Mucosa of stomach (tissue), 1 donor: ENCODE measurements at regions not wholly inside any gene's neighbourhood (a gene's known extent, or its start where the extent isn't known, plus 50 kb on each side); places are given as distances from the start of the nearest gene placed in this dataset.

Experiments used
- H3K27me3 ChIP-seq: one replicate; pipeline ENCODE4 v1.7.0; 2013; ENCODE audit warnings: mild to moderate bottlenecking, low read length; ENCODE audit not compliant: control insufficient read depth, insufficient read depth
- H3K36me3 ChIP-seq: one replicate; pipeline ENCODE4 v1.7.0; 2013; ENCODE audit warnings: low read length; ENCODE audit not compliant: control insufficient read depth, insufficient read depth
- H3K4me1 ChIP-seq: one replicate; pipeline ENCODE4 v1.7.0; 2013; ENCODE audit warnings: mild to moderate bottlenecking, low read length; ENCODE audit not compliant: control insufficient read depth, insufficient read depth
- H3K4me3 ChIP-seq: one replicate; pipeline ENCODE4 v1.7.0; 2013; ENCODE audit warnings: low read length
- H3K9ac ChIP-seq: one replicate; pipeline ENCODE4 v1.7.0; 2013; ENCODE audit warnings: mild to moderate bottlenecking, low read length, moderate library complexity
- H3K9me3 ChIP-seq: one replicate; pipeline ENCODE4 v1.7.0; 2013; ENCODE audit warnings: mild to moderate bottlenecking, low read length, moderate library complexity; ENCODE audit not compliant: control insufficient read depth
- donor health status: Pancreatic carcinoma.

DNA sequence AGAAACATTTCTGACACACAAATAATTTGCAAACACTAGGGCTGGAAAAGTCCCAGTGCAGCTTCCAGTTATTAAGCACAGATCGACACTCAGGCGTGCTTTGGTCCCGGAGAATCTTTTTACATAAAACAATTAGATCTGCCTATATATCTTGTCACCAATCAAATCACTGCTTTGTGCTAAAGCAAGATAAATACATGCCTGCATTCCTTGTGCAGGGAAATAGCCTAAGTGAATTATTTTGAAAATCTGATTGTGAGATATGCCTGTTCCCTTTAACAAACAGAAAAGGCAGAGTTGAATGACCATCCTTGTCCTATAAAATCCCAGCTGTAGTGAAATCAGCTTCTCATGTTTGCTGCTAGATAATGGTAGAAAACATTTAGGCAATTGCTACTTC lies 604.4 kb downstream of the CCDC171 start:
- no peaks in the 10 kb centered on the region for H3K9me3 ChIP-seq
- H3K36me3 ChIP-seq, result no peaks in the 10 kb centered on the region
- H3K27me3 ChIP-seq, result no peaks in the 10 kb centered on the region
- H3K4me1 ChIP-seq, result no peaks in the 10 kb centered on the region
- no peak overlapping the region for H3K9ac ChIP-seq
- H3K4me3 ChIP-seq, result no peak overlapping the region

- Histone ChIP-seq H3K4me3 (no peak overlapping the region), H3K36me3 (no peaks in the 10 kb centered on the region), H3K9me3 (no peaks in the 10 kb centered on the region), H3K9ac (no peak overlapping the region), H3K4me1 (no peaks in the 10 kb centered on the region), H3K27me3 (no peaks in the 10 kb centered on the region)
These were observed 604.8 kb downstream of the CCDC171 start for GRCh38 chr9:16157651-16158050.

- Histone ChIP-seq H3K9me3 (no peaks in the 10 kb centered on the region), H3K9ac (no peak overlapping the region), H3K27me3 (no peaks in the 10 kb centered on the region), H3K36me3 (no peaks in the 10 kb centered on the region), H3K4me1 (no peaks in the 10 kb centered on the region), H3K4me3 (no peak overlapping the region)
These were observed 605.2 kb downstream of the CCDC171 start for GRCh38 chr9:16158093-16158492.

DNA sequence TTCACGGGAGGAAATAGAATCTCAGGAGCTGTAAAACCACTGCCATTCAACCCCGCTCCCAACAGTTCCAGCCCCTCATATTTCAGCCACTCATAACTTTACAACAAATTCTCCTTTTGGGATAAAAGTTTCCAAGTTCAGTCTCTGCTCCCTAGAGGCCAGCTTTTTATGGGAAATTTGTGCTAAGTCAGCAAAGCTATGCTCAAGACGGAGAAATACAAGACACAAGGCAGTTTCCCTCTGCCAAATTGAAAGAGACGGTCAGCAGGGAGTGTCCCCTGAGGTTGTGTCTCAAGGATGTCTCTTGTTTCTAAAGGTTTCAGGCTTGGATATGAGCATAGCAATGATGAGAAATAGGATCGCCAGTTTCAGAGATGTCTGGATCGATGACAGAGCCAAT lies 608.6 kb downstream of the CCDC171 start:
- Histone ChIP-seq H3K27me3 (no peaks in the 10 kb centered on the region), H3K9ac (no peak overlapping the region), H3K9me3 (no peaks in the 10 kb centered on the region), H3K36me3 (no peaks in the 10 kb centered on the region), H3K4me1 (no peaks in the 10 kb centered on the region), H3K4me3 (no peak overlapping the region)

DNA sequence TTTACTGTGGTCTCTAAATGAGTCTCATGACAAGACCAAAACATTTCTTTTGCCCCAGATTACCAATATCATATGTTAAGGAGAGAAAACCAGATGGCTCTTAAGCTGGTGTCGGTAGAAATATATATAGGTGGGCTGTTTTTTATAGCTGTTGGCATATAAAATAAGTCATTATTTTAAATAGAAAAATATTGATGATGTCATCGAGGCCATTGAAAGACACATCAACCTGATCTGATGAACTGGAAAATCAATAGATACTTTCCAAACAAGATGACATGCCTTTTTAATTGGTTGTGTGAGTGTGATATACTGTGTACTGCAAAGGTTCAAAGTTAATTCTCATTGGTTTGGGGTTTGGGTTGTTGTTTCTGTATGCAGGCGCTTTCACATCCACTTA lies 617.3 kb downstream of the CCDC171 start:
- no peak overlapping the region for H3K4me3 ChIP-seq
- no peaks in the 10 kb centered on the region for H3K4me1 ChIP-seq
- no peaks in the 10 kb centered on the region for H3K9me3 ChIP-seq
- no peaks in the 10 kb centered on the region for H3K27me3 ChIP-seq
- no peak overlapping the region for H3K9ac ChIP-seq
- no peaks in the 10 kb centered on the region for H3K36me3 ChIP-seq

- Histone ChIP-seq H3K27me3 (no peaks in the 10 kb centered on the region), H3K9ac (no peak overlapping the region), H3K4me3 (no peak overlapping the region), H3K4me1 (no peaks in the 10 kb centered on the region), H3K36me3 (no peaks in the 10 kb centered on the region), H3K9me3 (no peaks in the 10 kb centered on the region)
These were observed 619.1 kb downstream of the CCDC171 start for GRCh38 chr9:16171911-16172310.

DNA sequence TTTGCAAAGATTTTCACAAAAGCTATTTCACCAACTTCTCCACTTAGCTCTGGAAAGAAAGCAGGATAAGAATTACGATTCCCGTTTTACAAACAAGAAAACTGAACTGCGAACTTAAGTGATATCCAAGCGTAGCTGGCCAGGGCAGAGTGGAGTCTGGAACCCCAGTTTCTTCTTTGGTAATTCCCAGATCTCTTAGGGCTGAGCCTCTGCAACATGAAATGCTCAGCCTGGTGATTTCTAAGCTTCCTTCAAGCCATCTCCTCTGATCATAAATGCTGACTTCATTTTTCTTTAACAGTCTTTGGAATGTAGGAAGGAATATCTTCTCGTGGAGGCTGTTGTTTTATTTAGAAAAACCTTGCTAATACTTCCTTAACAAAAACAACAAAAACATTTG lies 620.0 kb downstream of the CCDC171 start:
- H3K36me3 ChIP-seq, result no peaks in the 10 kb centered on the region
- no peaks in the 10 kb centered on the region for H3K4me1 ChIP-seq
- H3K4me3 ChIP-seq, result no peak overlapping the region
- H3K9ac ChIP-seq, result no peak overlapping the region
- no peaks in the 10 kb centered on the region for H3K9me3 ChIP-seq
- no peaks in the 10 kb centered on the region for H3K27me3 ChIP-seq

DNA sequence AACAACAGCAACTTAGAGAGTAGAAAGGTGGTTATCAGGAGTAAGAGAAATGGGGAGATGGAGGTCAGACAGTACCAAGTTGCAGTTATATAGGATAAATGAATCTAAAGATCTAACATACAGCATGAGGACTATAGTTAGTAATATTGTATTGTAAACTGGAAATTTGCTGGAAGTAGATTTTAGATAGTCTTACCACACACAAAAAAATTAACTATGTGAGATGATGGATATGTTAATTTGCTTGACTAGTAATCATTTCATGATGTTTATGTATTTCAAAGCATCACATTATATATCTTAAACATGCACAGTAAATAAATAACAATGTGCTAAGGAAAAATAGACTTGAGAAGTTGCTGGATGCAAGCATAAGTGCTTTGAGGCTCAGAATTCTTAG lies 622.1 kb downstream of the CCDC171 start:
- Histone ChIP-seq H3K27me3 (no peaks in the 10 kb centered on the region), H3K4me3 (no peak overlapping the region)

GRCh38 chr9:16175461-16175860 lies 622.6 kb downstream of the CCDC171 start:
- Histone ChIP-seq H3K4me1 (no peaks in the 10 kb centered on the region), H3K36me3 (no peaks in the 10 kb centered on the region), H3K9ac (no peak overlapping the region), H3K9me3 (no peaks in the 10 kb centered on the region), H3K27me3 (no peaks in the 10 kb centered on the region), H3K4me3 (no peak overlapping the region)

More for the DNA sequence above, 622.1 kb downstream of the CCDC171 start:
- no peaks in the 10 kb centered on the region for H3K4me1 ChIP-seq
- H3K9ac ChIP-seq, result no peak overlapping the region
- no peaks in the 10 kb centered on the region for H3K36me3 ChIP-seq
- H3K9me3 ChIP-seq, result no peaks in the 10 kb centered on the region

DNA sequence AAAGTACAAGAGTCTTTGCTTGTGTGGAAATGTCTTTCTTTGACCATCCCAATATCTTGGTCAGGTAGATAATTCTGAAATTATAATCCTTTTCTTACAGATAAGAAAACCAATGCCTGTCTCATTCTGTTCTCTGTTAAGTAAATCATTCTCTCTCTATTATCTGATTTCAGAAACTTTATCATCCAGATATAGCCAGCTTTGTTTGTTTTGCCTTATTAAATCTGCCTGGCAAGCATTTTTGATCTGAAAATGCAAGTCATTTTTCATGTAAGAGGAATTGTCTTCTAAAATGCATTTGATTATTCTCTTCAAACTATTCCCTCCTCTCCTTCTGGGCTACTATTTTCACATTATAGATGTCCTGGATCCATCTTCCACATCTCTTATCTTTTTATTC lies 625.5 kb downstream of the CCDC171 start:
- Histone ChIP-seq H3K9ac (no peak overlapping the region), H3K4me3 (no peak overlapping the region), H3K27me3 (no peaks in the 10 kb centered on the region), H3K36me3 (no peaks in the 10 kb centered on the region), H3K9me3 (no peaks in the 10 kb centered on the region), H3K4me1 (no peaks in the 10 kb centered on the region)

GRCh38 chr9:16179566-16179965 lies 626.7 kb downstream of the CCDC171 start:
- no peaks in the 10 kb centered on the region for H3K36me3 ChIP-seq
- H3K9ac ChIP-seq, result no peak overlapping the region
- H3K9me3 ChIP-seq, result no peaks in the 10 kb centered on the region
- no peak overlapping the region for H3K4me3 ChIP-seq
- H3K27me3 ChIP-seq, result no peaks in the 10 kb centered on the region
- H3K4me1 ChIP-seq, result no peaks in the 10 kb centered on the region

- Histone ChIP-seq H3K36me3 (no peaks in the 10 kb centered on the region), H3K9ac (no peak overlapping the region), H3K9me3 (no peaks in the 10 kb centered on the region), H3K27me3 (no peaks in the 10 kb centered on the region), H3K4me3 (no peak overlapping the region), H3K4me1 (no peaks in the 10 kb centered on the region)
These were observed 627.2 kb downstream of the CCDC171 start for GRCh38 chr9:16180091-16180490.

- H3K36me3 ChIP-seq, result no peaks in the 10 kb centered on the region
These were observed 627.7 kb downstream of the CCDC171 start for GRCh38 chr9:16180546-16180945.

More at GRCh38 chr9:16180546-16180945, 627.7 kb downstream of the CCDC171 start:
- Histone ChIP-seq H3K4me3 (no peak overlapping the region), H3K9ac (no peak overlapping the region), H3K9me3 (no peaks in the 10 kb centered on the region), H3K4me1 (no peaks in the 10 kb centered on the region), H3K27me3 (no peaks in the 10 kb centered on the region)
